ENCODE measurements at regions not wholly inside any gene's neighbourhood (a gene's known extent, or its start where the extent isn't known, plus 50 kb on each side); places are given as distances from the start of the nearest gene placed in this dataset.
"Not testable (repeated sequence)": the region's sequence is repeated elsewhere in the genome, so short reads cannot be mapped to it uniquely, and the experiment has no call there.

DNA sequence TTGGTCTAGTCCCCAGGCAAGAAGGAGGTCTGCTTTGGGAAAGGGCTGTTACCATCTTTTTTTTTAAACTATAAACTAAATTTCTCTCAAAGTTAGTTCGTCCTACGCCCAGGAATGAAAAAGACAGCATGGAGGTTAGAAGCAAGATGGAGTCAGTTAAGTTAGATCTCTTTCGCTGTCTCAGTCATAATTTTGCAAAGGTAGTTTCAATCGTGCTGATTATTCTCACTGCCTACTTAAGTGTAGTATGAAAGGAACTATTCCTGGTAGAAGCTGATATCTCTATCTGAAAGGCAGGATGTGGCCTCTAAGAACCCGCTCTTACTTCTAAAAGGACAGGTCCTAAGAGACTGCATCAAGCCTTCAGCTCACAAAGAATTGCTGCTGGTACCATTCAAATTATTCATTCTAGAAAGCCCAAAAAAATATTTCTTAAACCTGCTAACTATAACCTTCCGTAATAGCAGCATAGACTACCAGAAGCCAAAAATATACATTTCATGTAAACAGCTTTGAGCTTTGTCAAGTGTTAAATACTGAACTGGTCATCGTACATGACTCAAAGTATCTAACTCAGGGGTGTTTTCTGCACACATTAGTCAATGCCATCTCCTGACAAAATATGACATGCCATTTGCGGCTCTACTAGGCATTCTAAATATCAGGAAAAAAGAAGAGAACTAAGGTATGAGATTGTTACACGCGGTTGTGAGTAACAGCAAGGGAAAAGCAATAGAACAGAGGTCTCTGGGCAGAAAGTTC is 96.0 kb upstream of the CCDC80 start:
- DNase-seq (ENCODE audit: low read depth in 2 of 2), result no peak

DNA sequence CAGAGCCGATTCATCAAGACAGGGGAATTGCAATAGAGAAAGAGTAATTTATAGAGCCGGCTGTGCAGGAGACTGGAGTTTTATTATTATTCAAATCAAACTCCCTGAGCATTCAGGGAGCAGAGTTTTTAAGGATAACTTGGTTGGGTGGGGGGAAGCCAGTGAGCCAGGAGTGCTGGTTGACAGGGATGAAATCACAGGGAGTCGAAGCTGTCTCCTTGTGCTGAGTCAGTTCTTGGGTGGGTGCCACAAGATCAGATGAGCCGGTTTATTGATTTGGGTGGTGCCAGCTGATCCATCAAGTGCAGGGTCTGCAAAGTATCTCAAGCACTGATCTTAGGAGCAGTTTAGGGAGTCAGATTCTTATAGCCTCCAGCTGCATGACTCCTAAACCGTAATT is 95.4 kb upstream of the CCDC80 start:
- no peak for DNase-seq (ENCODE audit: low read depth in 2 of 2)

DNA sequence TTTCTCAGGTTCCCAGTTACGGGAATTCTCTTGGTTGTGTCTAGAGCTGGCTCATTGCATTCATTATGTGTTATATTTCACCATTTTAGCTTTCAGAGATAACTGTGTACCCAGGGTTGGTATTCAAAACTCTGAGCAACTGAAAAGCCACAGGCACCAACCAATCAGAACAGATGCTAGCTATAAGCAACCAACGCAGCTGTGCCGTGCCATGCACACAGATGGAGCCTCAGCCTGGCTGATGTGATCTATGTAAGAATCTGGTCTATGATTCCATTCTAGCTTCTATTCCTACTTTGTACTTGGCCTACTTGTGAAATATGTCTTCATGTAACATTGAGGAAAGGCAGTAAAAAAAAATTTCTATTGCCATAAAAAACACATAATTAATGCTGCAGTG is 95.0 kb upstream of the CCDC80 start:
- DNase-seq (ENCODE audit: low read depth in 2 of 2), result no peak

DNA sequence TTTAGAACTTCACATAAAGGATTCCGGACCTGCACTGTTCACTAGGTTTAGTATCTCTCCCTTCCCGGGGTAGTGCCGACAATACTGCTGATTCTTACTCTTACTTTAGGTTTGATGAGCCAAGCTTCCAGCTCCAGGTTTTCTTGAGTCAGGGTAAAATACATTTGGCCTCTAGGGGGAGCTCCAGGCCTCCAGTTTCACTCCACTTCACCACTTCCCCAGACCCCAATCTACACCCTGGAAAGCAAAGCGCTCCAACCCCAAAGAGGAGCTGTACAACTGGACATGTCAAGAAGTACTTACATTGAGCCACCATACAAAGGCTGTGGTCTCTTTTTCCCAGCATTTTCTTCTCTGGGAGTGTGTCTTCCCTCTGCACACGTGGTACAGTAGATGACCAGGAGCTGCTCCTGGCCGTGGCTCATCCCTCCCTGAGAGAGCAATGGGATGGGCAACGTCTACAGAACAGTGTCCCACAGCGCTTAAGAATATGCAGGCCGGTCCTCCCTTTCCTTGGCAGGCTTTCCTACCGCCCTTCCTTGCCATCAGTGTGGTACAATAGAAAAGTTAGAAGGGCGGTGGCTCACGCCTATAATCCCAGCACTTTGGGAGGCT is 93.9 kb upstream of the CCDC80 start:
- DNase-seq (ENCODE audit: low read depth in 2 of 2), result peak; percentile 37 to 73

DNA sequence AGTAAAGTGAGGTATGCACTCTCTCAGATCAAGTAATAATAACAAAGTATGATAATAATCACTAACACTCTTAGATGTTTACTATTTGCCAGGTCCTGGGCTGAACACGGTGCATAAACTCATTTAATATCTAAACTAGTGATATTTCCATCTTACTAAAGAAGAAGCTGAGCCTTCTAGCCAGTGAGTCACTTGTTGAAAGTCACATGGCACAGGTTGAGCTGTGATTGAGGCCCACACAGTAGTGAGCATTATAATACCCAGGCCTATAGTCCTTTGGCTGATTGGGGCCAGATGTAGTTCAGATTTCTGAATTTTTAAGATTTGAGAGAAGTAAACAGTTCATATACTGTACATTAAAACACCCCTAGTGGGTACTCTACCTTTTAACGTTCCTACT is 93.2 kb upstream of the CCDC80 start:
- no peak for DNase-seq (ENCODE audit: low read depth in 2 of 2)

DNA sequence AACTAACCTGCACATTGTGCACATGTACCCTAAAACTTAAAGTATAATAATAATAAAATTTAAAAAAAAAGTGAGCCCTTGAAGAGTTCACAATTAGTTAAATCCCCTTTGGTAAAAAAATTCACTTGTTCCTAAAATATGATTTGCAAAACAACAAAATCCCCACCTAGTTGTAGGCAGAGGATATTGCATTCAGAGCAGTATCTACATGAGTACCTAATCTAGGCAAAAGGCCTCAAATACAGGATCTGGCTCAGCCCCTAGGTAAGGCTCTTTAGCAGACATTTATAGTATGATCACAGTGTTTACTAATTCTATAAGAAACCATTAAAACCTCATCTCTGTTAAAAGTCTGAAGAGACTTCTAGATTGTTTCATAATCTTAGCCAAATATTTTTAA is 89.3 kb upstream of the CCDC80 start:
- no peak for DNase-seq (ENCODE audit: low read depth in 2 of 2)

DNA sequence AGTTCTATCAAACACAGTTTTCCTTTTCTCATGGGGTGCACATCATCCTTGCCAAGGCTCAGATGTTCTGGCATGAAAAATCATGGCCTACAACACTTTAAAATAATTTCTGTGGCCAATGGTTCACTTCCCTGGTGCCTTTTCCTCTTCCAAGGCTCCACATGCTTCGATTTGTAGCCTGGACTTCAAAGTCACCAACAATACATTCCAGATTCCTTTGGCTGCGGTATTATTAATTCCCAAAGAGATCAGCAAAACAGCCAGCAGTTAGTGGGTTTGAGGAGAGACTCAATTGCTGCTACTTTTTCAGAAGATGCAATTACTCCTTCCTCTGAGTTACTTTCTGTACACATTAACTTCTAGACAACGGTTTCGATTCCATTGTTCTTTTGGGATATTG is 80.3 kb upstream of the CCDC80 start:
- no peak for DNase-seq (ENCODE audit: low read depth in 2 of 2)

DNA sequence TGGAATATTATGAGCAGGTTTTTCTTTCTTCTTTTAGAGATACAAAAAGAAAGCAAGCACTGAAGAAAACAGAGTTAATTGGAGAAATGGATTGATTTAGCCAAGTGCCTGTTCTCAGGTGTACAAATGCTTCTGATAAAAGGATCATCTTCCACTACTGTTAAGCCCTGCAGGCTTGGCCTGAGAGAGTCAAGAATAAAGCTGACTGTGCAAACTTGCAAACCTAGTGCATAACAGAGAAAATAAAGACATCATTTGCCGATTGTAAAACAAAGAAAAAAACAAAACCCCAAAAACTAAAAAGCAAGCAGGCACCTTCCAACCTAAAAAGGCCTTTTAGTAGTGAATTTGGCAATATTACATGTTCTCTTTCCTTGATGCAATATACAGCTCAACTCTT is 78.0 kb upstream of the CCDC80 start:
- DNase-seq (ENCODE audit: low read depth in 2 of 2), result no peak

DNA sequence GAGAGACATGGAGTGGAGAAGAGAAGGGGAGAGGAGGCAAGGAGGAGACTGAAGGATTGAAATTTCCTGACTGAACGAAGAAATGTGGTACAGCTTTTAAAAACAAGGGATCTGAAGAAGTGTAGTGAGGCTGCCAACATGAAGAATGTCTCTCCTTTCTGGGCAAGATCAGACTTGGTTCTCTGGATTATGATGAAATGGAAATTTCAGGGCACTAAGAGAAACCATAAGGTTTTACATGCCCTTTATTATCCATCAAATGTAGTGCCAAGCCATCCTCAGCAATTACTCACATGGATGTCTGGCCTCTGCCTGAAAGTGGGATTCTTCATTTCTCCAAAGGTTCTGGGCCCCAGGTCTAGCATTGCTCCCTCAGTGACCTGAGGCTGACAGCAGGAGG is 77.6 kb upstream of the CCDC80 start:
- no peak for DNase-seq (ENCODE audit: low read depth in 2 of 2)

DNA sequence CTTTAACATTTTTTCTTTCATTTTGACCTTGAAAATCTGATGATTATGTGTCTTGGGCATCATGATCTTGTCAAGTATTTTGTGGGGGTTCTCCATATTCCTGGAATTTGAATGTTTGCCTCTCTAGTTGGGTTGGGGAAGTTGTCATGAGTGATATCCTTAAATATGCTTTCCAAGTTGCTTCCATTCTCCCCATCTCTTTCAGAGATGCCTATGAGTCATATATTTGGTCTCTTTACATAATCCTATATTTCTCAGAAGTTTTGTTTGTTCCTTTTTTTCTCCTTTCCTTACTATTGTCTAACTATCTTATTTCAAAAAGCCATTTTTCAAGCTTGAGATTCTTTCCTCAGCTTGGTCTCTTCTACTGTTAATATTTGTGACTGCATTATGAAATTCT is 69.0 kb upstream of the CCDC80 start:
- no peak for DNase-seq (ENCODE audit: low read depth in 2 of 2)

DNA sequence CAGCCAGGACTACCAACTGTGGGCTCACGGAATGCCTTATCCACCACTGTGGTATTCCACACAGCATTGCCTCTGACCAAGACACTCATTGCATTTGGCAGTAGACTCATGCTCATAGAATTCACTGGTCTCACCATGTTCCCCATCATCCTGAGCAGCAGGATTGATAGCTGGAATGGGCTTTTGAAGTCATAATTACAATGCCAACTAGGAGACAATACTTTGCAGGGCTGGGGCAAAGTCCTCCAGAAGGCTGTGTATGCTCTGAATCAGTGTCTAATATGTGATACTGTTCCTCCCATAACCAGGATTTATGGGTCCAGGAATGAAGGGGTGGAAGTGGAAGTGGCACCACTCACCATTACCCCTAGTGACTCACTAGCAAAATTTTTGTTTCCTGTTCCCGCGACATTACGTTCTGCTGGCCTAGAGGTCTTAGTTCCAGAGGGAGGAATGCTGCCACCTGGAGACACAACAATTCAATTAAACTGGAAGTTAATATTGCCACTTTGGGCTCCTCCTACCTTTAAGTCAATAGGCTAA is 58.6 kb upstream of the CCDC80 start:
- DNase-seq (ENCODE audit: low read depth in 2 of 2), result no peak

DNA sequence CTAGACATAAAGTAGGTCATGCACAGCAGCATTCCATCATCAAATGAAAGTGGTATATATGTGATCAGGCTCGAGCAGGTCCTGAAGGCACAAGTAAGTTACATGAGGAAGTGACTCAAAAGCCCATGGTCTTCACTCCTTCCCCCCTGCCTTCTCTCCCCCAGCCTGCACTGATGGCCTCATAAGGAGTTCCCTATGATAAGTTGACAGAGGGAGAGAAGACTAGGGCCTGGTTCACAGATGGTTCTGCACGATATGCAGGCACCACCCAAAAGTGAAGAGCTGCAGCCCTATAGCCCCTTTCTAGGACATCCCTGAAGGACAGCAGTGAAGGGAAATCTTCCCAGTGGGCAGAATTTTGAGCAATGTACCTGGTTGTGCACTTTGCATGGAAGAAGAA is 57.5 kb upstream of the CCDC80 start:
- not testable (repeated sequence) for DNase-seq (ENCODE audit: low read depth in 2 of 2)

DNA sequence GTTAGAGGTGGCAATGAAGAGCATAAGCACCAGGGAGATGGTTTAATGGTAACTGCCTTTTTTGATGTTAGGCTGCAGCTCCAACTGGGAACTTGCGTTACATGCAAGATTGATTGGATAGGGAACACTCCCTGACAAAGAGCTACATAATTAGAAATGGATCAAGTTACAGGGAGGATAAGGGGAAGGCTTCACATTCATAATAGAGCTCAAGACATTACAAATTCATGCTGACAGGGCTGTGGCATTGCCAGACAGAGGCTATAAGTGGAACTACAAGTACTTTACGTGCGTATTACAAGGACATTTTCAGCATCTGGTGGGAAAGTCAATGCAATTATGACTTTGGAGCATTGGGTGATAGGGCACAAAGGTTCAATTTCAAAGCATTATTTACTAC is 55.3 kb upstream of the CCDC80 start:
- DNase-seq (ENCODE audit: low read depth in 2 of 2), result not testable (repeated sequence)

DNA sequence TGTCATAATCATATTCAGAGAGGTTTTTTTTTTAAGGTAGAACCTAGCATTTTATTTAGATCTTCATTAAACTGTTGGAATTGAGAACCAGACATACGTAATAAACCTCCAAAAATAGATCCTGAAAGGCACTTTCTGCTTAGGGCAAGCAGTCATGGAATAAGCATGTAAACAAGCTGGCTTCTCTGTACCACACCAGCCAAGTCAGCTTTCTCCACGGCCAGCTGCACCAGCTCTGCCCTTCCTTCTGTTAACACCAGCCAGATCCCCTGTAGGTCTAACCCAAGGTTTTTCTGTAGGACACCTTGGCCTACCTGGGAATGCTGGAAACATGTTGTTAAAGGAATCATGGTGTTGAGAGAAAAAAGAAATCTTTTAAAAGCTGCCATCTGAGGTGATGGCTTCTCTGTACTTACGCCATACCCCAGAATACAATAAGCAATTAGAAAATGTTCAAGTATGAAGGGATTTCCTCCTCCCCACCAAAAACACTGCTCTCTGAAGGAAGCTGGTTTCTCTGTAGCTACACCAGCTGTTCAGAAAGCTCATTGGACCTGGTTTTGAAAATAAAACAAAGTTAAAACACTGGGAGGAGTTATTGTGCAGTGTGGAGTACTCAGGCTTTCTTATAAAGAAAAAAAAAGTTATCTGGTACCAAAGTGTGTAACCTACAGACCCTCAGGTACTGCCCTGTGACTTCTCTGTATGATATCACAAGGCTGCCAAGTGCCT is 54.6 kb upstream of the CCDC80 start:
- DNase-seq (ENCODE audit: low read depth in 2 of 2), result not testable (repeated sequence)

DNA sequence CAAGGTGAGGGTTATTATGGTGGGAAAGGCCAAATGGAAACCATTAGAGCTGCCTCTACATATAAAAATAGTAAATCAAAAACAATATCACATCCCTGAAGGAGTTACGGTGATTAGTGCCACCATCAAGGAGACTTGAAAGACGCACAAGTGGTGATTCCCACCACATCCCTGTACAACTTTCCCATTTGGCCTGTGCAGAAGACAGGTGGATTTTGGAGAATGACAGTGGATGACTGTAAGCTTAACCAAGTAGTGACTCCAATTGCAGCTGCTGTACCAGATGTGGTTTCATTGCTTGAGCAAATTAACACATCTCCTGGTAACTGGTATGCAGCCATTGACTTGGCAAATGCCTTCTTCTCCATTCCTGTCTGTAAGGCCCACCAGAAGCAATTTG is 54.0 kb upstream of the CCDC80 start:
- DNase-seq (ENCODE audit: low read depth in 2 of 2), result not testable (repeated sequence)

DNA sequence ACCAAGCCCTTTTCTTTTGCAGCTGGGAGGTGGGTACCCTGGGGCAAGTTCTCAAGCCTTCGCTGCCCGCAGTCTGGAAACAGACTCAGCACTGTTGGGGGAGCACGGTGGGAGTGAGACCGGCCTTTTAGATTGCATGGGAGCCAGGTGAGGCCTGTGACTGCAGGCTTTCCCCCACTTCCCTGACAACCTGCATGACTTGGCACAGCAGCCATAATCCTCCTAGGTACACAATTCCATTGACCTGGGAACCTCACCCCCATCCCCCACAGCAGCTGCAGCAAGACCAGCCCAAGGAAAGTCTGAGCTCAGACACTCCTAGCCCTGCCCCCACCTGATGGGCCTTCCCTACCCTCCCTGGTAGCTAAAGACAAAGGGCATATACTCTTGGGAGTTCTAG is 52.2 kb upstream of the CCDC80 start:
- DNase-seq (ENCODE audit: low read depth in 2 of 2), result no peak
